CD4-positive, alpha-beta T cell (primary cell): ENCODE measurements at regions not wholly inside any gene's neighbourhood (a gene's known extent, or its start where the extent isn't known, plus 50 kb on each side); places are given as distances from the start of the nearest gene placed in this dataset.

ENCODE experiments used
- ATAC-seq: fragments of 200-7000 bp; cut with Tn5 transposase; one replicate; pipeline ENCODE4 v1.10.0; 2022; ENCODE audit warnings: mild to moderate bottlenecking; ENCODE audit not compliant: poor library complexity
- CTCF ChIA-PET: fragments of 350-600 bp; sonication (Branson Sonifier 250); formaldehyde crosslinking; loops from one replicate; lab custom pipeline; 2021; ENCODE audit warnings: antibody characterized with exemption, inconsistent platforms; lab: Charles Lee
- POLR2A ChIA-PET: fragments of 350-600 bp; sonication (Branson Sonifier 250); formaldehyde crosslinking; loops from one replicate; lab custom pipeline; 2021; ENCODE audit warnings: antibody characterized with exemption, inconsistent platforms; lab: Charles Lee
- DNase-seq, 14 experiments: peaks; one replicate each; pipeline ENCODE4 v3.0.0-alpha.2; 2013 to 2020; ENCODE audit warnings: mixed read lengths in 2 of 14
- H3K27ac ChIP-seq, 2 donors: one replicate each; pipeline versions ENCODE4 v1.5.1 to v1.7.0; 2013; ENCODE audit warnings: low read length in 2 of 2, low read depth in 1 of 2, mild to moderate bottlenecking in 1 of 2
- H3K27me3 ChIP-seq, 2 experiments: 1 replicate in 1 of 2; 2 replicates in 1 of 2; pipeline versions ENCODE4 v1.6.1 to v1.7.0; 2013; ENCODE audit warnings: low read length in 2 of 2, control low read depth in 1 of 2, mild to moderate bottlenecking in 1 of 2, moderate library complexity in 1 of 2; ENCODE audit not compliant: insufficient read depth in 2 of 2, control insufficient read depth in 1 of 2
- H3K36me3 ChIP-seq: one replicate; pipeline ENCODE4 v1.6.1; 2013; ENCODE audit warnings: low read length, control low read depth; ENCODE audit not compliant: insufficient read depth
- H3K4me1 ChIP-seq: one replicate; pipeline ENCODE4 v1.6.1; 2013; ENCODE audit warnings: low read length, control low read depth; ENCODE audit not compliant: insufficient read depth
- H3K4me3 ChIP-seq: one replicate; pipeline ENCODE4 v1.5.1; 2013; ENCODE audit warnings: mild to moderate bottlenecking, low read length, moderate library complexity
- H3K9me3 ChIP-seq, 2 experiments: 1 replicate in 1 of 2; 2 replicates in 1 of 2; pipeline versions ENCODE4 v1.6.1 to v1.7.0; 2013; ENCODE audit warnings: low read length in 2 of 2, mild to moderate bottlenecking in 2 of 2, control low read depth in 1 of 2, moderate library complexity in 1 of 2; ENCODE audit not compliant: control insufficient read depth in 1 of 2, insufficient read depth in 1 of 2
- H3K27ac Mint-ChIP-seq: one replicate; pipeline ENCODE4 v1.8.0; 2020; ENCODE audit warnings: mixed read lengths
- H3K27me3 Mint-ChIP-seq: one replicate; pipeline ENCODE4 v1.8.0; 2021; ENCODE audit warnings: mixed read lengths
- H3K36me3 Mint-ChIP-seq: one replicate; pipeline ENCODE4 v1.8.0; 2021; ENCODE audit warnings: low read depth, mixed read lengths
- H3K4me1 Mint-ChIP-seq: one replicate; pipeline ENCODE4 v1.8.0; 2021; ENCODE audit warnings: low read depth, mixed read lengths
- H3K4me3 Mint-ChIP-seq: one replicate; pipeline ENCODE4 v1.8.0; 2020; ENCODE audit warnings: mild to moderate bottlenecking, mixed read lengths
- H3K9me3 Mint-ChIP-seq: one replicate; pipeline ENCODE4 v1.8.0; 2020; ENCODE audit warnings: mixed read lengths
- intact Hi-C, 2 experiments: fragments of 100-400 bp; cut with DNase I in 1 of 2; cut with micrococcal nuclease in 1 of 2; formaldehyde crosslinking; loops; one replicate each; pipeline versions ENCODE4 v1.15.1 to v1.9.0; 2023 to 2025; cut with DNase I, micrococcal nuclease
- TF ChIP-seq, protein P1 (sequence below): fragments of 200-600 bp; IDR thresholded peaks from one replicate; pipeline ENCODE4 v1.8.0; 2022; ENCODE audit warnings: antibody characterized with exemption, mild to moderate bottlenecking

DNA sequence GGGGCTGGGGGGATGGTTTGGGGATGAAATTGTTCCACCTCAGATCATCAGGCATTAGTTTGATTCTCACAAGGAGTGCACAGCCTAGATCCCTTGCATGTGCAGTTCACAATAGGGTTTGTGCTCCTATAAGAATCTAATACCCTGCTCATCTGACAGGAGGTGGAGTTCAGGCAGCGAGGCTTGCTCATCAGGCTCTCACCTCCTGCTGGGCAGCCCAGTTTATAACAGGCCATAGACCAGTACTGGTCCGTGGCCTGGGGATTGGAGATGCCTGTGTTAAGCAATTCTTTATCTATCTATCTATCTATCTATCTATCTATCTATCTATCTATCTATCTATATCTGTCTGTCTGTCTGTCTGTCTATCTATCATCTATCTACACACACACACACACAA lies 525.3 kb upstream of the DAB1 start:
- ChIA-PET CTCF (no interaction called here), POLR2A (no interaction called here)
- no peaks in the 10 kb centered on the region for H3K4me1 Mint-ChIP-seq

DNA sequence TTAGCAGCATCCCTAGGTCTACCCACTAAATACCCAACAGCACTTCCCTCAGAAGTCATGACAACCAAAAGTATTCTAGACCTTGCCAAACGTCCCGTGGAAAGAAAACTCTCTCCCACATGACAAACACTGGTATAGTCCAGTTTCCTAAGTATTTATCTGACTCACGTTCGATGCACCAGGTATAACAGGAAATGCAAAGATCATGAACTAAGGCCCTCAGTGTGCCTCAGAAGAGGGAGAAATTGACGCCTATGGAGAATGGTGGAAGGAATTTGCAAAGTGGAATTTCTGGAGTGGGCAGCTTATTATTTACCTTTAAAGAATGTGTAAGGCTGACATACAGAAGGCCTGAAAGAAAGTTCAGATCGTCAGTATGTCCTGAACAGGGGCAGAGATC lies 523.6 kb upstream of the DAB1 start:
- Mint-ChIP-seq H3K27ac (no peak overlapping the region), H3K4me1 (no peaks in the 10 kb centered on the region), H3K36me3 (no peaks in the 10 kb centered on the region), H3K27me3 (no peaks in the 10 kb centered on the region), H3K4me3 (no peak overlapping the region), H3K9me3 (no peaks in the 10 kb centered on the region)
- CTCF ChIA-PET, result no interaction called here
- intact Hi-C loops, result no loop called here
- DNase-seq (no peak), ATAC-seq (no peak)
- H3K9me3 ChIP-seq, result no peaks in the 10 kb centered on the region
- H3K27me3 ChIP-seq, result no peaks in the 10 kb centered on the region
- TF ChIP-seq, protein P1, sequence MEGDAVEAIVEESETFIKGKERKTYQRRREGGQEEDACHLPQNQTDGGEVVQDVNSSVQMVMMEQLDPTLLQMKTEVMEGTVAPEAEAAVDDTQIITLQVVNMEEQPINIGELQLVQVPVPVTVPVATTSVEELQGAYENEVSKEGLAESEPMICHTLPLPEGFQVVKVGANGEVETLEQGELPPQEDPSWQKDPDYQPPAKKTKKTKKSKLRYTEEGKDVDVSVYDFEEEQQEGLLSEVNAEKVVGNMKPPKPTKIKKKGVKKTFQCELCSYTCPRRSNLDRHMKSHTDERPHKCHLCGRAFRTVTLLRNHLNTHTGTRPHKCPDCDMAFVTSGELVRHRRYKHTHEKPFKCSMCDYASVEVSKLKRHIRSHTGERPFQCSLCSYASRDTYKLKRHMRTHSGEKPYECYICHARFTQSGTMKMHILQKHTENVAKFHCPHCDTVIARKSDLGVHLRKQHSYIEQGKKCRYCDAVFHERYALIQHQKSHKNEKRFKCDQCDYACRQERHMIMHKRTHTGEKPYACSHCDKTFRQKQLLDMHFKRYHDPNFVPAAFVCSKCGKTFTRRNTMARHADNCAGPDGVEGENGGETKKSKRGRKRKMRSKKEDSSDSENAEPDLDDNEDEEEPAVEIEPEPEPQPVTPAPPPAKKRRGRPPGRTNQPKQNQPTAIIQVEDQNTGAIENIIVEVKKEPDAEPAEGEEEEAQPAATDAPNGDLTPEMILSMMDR, result no peak
- no peaks in the 10 kb centered on the region for H3K36me3 ChIP-seq
- H3K4me3 ChIP-seq, result no peak overlapping the region
- H3K4me1 ChIP-seq, result no peaks in the 10 kb centered on the region
- POLR2A ChIA-PET, result no interaction called here
- no peak overlapping the region for H3K27ac ChIP-seq

More for the DNA sequence above, 525.3 kb upstream of the DAB1 start:
- Histone ChIP-seq H3K4me3 (no peak overlapping the region), H3K36me3 (no peaks in the 10 kb centered on the region), H3K27ac (no peak overlapping the region), H3K4me1 (no peaks in the 10 kb centered on the region), H3K9me3 (no peaks in the 10 kb centered on the region), H3K27me3 (no peaks in the 10 kb centered on the region)
- intact Hi-C loops, result no loop called here
- Mint-ChIP-seq H3K9me3 (no peaks in the 10 kb centered on the region), H3K27me3 (peaks cover 3% of the 10 kb centered on the region), H3K4me3 (no peak overlapping the region), H3K27ac (no peak overlapping the region), H3K36me3 (no peaks in the 10 kb centered on the region)
- TF ChIP-seq, protein P1, result no peak
- DNase-seq (no peak), ATAC-seq (no peak)

DNA sequence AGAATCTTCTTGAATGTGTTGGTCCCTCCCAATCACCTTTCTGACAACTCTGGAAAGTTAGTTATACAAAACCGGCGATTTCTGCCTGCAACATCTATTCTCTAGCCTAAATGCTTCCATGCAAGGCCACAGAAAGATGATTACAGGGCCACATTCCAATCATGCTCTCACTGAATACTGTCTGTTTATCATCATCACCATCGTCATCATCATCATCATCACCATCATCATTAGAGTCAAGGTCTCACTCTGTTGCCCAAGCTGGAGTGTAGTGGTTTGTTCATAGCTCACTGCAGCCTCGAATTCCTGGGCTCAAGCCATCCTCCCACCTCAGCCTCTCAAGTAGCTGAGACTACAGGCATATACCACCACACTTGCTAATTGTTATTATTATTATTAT lies 521.2 kb upstream of the DAB1 start:
- Mint-ChIP-seq H3K9me3 (no peaks in the 10 kb centered on the region), H3K27me3 (no peaks in the 10 kb centered on the region), H3K4me1 (no peaks in the 10 kb centered on the region), H3K36me3 (no peaks in the 10 kb centered on the region), H3K4me3 (no peak overlapping the region), H3K27ac (no peak overlapping the region)
- H3K4me3 ChIP-seq, result no peak overlapping the region
- no peaks in the 10 kb centered on the region for H3K4me1 ChIP-seq
- no peaks in the 10 kb centered on the region for H3K36me3 ChIP-seq
- H3K27me3 ChIP-seq, result no peaks in the 10 kb centered on the region
- ATAC-seq (no peak), DNase-seq (no peak)
- no peak overlapping the region for H3K27ac ChIP-seq
- ChIA-PET CTCF (no interaction called here), POLR2A (no interaction called here)
- TF ChIP-seq, protein P1, result no peak
- intact Hi-C loops, result no loop called here
- no peaks in the 10 kb centered on the region for H3K9me3 ChIP-seq
